ENCODE measurements at regions not wholly inside any gene's neighbourhood (a gene's known extent, or its start where the extent isn't known, plus 50 kb on each side); places are given as distances from the start of the nearest gene placed in this dataset.

GRCh38 chr11:95295382-95296149 lies 64.6 kb upstream of the SESN3 start:
- Histone ChIP-seq H3K27me3 (ENCODE audit: control insufficient read depth, insufficient read depth, low read length) (no peaks in the 10 kb centered on the region), H3K36me3 (ENCODE audit: control insufficient read depth in 2 of 3, insufficient read depth in 3 of 3, low read length in 3 of 3) (no peaks in the 10 kb centered on the region), H3K9ac (ENCODE audit: low read length in 3 of 3) (no peak overlapping the region), H3K9me3 (ENCODE audit: control insufficient read depth in 2 of 3, insufficient read depth in 1 of 3, low read length in 3 of 3) (no peaks in the 10 kb centered on the region), H3K4me1 (ENCODE audit: control insufficient read depth in 2 of 3, insufficient read depth in 2 of 3, low read depth in 1 of 3, low read length in 3 of 3) (peaks cover 0 to 9% (median 0%) of the 10 kb centered on the region in 3 donors), H3K4me3 (ENCODE audit: low read length in 3 of 3) (no peak overlapping the region), H3K27ac (ENCODE audit: low read depth in 2 of 2, low read length in 2 of 2) (no peak overlapping the region)
- DNase-seq, result no peak
- no peak for TF ChIP-seq CTCF (IDR thresholded peaks at IDR 0.05; ENCODE audit: borderline replicate concordance, extremely low read depth, insufficient read depth)
- intact Hi-C loops (cut with DNase I), result no loop called here
- no peak for FAIRE-seq

GRCh38 chr11:95294701-95295100 lies 63.7 kb upstream of the SESN3 start:
- intact Hi-C loops (cut with DNase I), result no loop called here
- no peaks in the 10 kb centered on the region for H3K36me3 ChIP-seq (ENCODE audit: control insufficient read depth in 2 of 3, insufficient read depth in 3 of 3, low read length in 3 of 3)
- FAIRE-seq, result no peak
- H3K9me3 ChIP-seq (ENCODE audit: control insufficient read depth in 2 of 3, insufficient read depth in 1 of 3, low read length in 3 of 3), result no peaks in the 10 kb centered on the region
- H3K27me3 ChIP-seq (ENCODE audit: control insufficient read depth, insufficient read depth, low read length), result no peaks in the 10 kb centered on the region
- H3K4me1 ChIP-seq (ENCODE audit: control insufficient read depth in 2 of 3, insufficient read depth in 2 of 3, low read depth in 1 of 3, low read length in 3 of 3), result peaks cover 0 to 9% (median 0%) of the 10 kb centered on the region in 3 donors
- H3K9ac ChIP-seq (ENCODE audit: low read length in 3 of 3), result no peak overlapping the region
- H3K27ac ChIP-seq (ENCODE audit: low read depth in 2 of 2, low read length in 2 of 2), result no peak overlapping the region
- TF ChIP-seq CTCF (IDR thresholded peaks at IDR 0.05; ENCODE audit: borderline replicate concordance, extremely low read depth, insufficient read depth), result no peak
- DNase-seq, result no peak
- H3K4me3 ChIP-seq (ENCODE audit: low read length in 3 of 3), result no peak overlapping the region

- no peak overlapping the region for H3K9ac ChIP-seq (ENCODE audit: low read length in 3 of 3)
- no peaks in the 10 kb centered on the region for H3K36me3 ChIP-seq (ENCODE audit: control insufficient read depth in 2 of 3, insufficient read depth in 3 of 3, low read length in 3 of 3)
- peaks cover 0 to 3% (median 0%) of the 10 kb centered on the region in 3 donors for H3K4me1 ChIP-seq (ENCODE audit: control insufficient read depth in 2 of 3, insufficient read depth in 2 of 3, low read depth in 1 of 3, low read length in 3 of 3)
- H3K27ac ChIP-seq (ENCODE audit: low read depth in 2 of 2, low read length in 2 of 2), result no peak overlapping the region
- H3K27me3 ChIP-seq (ENCODE audit: control insufficient read depth, insufficient read depth, low read length), result no peaks in the 10 kb centered on the region
- intact Hi-C loops (cut with DNase I), result no loop called here
- FAIRE-seq (no peak), DNase-seq (no peak)
- H3K4me3 ChIP-seq (ENCODE audit: low read length in 3 of 3), result no peak overlapping the region
- H3K9me3 ChIP-seq (ENCODE audit: control insufficient read depth in 2 of 3, insufficient read depth in 1 of 3, low read length in 3 of 3), result no peaks in the 10 kb centered on the region
- TF ChIP-seq CTCF (IDR thresholded peaks at IDR 0.05; ENCODE audit: borderline replicate concordance, extremely low read depth, insufficient read depth), result no peak
Measured at GRCh38 chr11:95293116-95293515, 62.1 kb upstream of the SESN3 start.
